ENCODE measurements at regions not wholly inside any gene's neighbourhood (a gene's known extent, or its start where the extent isn't known, plus 50 kb on each side); places are given as distances from the start of the nearest gene placed in this dataset.

DNA sequence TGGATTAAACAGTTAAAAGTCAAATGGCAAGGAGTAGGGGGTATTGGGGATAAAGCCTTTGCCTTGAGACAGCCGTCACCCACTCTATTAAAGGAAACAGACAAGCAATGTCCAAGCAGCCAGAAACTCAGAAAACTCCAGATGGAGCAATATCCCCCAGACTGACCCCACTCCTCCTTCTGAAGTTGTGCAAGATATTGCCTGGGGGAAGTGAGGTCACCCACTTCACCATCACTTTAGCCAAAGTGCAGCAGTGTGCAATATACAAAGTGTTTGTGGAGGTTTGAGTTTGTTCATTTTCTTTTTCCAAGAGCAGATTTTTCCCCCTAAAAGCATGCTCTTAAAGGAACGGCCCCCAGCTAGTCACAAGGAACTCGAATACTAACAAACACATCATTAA is 125.1 kb downstream of the ETS2 start:
- no peak for DNase-seq (ENCODE audit: low read depth in 3 of 3)

DNA sequence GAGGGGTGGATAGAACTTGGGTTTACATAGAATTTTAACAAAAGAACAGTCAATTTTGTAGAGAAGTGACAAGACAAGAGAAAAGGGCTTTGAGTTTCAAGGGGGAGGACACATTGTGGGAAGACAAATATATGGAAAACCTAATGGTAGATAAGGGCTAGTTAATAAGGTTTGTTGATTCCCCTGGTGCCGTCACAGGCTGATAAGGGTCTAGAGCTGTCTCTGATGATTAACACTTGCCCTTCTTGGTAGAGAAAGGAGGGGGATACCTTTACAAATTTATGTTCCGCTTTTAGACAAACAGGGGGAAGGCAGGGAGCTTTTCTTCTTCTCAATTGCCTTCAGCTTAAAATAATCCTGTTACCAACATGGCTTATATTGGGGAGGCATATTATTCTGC is 124.3 kb downstream of the ETS2 start:
- DNase-seq (ENCODE audit: low read depth in 3 of 3): no peak

DNA sequence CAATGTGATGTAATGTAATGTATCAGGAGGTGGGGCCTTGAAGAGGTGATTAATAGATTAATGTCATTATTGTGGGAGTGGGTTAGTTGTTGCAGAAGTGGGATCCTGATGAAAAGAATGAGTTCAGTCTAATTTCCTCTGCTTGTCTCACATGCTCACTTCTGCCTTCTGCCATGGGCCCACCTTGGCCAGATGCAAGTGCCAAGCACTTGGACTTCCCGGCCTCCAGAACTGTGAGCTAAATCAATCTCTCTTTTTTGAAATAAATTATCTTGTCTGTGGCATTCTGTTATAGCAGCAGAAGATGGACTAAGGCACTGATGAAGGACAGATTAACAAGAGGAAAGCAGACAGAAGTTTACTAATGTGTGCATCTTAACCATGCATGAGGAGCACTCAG is 123.9 kb downstream of the ETS2 start:
- no peak for DNase-seq (ENCODE audit: low read depth in 3 of 3)

DNA sequence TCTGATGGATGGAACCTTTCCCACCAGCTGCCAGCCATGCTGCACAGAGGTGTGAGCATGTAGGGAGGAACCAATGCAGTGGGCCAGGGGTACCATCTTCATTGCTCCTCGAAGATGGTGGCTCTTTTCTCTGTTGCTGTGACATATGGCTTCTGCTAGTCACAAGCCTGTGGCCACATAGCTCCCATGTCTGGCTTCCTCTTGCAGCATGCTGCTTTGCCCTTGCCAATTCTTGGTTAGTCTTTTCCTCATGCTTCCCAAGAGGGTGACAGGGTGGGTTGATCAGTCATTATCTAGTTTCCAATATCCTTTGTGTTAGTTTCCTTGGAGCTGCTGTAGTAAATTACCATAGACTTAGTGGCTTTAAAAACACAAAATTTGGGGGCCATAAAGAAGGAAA is 123.4 kb downstream of the ETS2 start:
- no peak for DNase-seq (ENCODE audit: low read depth in 3 of 3)

DNA sequence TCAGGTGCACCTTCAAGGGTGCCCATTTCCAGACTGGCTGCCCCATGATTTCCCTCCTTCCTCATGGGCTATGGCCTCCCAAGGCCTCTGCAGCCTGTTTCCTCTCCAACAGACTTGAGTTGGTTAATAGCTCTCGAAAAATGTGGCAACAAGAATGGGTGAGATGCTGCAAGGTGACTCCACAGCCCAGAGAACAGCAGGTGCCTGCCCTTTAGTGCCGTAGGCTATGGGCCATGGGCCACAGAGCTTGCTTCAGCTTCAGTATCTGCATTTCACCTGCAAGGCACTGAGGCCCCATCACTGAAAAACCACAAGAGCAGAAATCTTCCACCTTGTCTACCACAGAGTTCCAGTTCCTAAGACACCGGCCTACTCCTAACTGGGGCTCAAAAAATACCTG is 122.0 kb downstream of the ETS2 start:
- no peak for DNase-seq (ENCODE audit: low read depth in 3 of 3)

DNA sequence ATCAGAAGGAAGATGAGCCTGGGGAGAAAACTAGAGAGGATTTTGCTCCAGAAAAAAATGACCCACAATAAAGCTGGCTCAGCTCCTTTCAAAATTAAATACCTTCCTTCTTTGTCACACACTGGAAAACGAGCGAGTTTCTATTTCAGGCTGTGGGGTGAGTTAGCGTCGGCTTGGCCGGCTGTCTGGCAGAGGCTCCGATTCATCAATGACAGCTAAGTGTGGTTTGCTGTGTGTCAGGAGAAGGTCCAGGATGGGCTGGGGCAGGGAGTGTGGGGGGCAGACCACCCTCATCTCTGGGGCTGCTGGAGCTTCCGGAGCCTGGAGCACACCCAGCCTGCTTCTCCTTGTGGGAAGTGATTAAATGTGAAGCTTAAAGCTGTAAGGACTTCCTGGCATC is 120.2 kb downstream of the ETS2 start:
- DNase-seq (ENCODE audit: low read depth in 3 of 3): no peak

DNA sequence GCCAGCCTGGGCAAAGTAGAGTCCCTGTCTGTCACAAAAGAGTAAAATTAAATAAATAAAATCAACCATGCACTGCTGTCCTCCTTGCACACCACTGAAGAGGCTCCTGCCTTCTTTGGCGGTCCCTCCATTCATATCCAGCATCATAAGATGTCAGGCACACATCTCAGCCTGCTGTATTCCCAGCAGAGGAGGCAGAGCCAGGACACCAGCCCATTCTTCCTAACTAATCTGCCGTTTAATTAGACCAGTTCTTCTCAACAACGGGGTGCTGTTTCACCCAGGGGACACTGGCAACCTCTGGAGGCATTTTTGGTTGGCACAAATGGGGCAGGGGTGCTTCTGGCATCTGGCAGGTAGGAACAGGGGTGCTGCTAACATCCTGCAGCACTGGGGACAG is 119.7 kb downstream of the ETS2 start:
- no peak for DNase-seq (ENCODE audit: low read depth in 3 of 3)

DNA sequence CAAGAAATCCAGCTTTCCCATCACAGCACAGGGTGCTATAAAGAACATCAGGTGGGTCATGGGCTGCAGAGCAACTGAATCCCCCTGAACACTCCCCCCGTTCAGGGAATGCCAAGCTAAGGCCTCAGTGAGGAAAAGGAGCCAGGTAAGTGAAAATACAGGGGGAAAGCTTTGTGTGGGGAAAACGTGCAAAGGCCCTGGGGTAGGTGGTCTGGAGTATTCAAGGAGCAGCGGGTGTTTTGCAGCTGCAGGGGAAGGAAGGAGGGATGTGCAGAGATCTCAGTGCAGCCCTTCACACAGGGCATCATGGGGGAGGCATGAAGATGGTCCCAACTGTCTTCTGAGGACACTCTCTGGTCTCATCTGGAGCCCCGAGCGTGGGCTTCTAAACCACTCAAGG is 119.2 kb downstream of the ETS2 start:
- no peak for DNase-seq (ENCODE audit: low read depth in 3 of 3)

DNA sequence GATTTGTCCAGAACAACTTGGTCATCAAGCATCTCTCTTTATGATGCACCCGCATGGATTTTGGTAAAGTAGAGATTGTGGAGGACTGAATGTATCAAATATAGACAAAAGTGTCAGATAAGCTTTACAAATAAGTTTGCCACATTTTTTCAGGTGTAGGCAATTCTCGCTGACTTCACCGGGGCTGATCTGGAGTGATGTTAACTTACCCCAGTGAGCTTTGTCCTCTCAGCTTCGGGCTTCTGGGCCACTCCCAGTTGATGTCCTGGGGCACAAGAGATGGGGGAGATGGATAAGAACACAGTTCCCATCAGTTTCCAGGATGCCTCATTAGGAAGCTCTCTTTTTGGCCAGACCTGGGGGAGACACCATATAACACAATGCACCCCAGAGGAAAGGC is 117.7 kb downstream of the ETS2 start:
- no peak for DNase-seq (ENCODE audit: low read depth in 3 of 3)

DNA sequence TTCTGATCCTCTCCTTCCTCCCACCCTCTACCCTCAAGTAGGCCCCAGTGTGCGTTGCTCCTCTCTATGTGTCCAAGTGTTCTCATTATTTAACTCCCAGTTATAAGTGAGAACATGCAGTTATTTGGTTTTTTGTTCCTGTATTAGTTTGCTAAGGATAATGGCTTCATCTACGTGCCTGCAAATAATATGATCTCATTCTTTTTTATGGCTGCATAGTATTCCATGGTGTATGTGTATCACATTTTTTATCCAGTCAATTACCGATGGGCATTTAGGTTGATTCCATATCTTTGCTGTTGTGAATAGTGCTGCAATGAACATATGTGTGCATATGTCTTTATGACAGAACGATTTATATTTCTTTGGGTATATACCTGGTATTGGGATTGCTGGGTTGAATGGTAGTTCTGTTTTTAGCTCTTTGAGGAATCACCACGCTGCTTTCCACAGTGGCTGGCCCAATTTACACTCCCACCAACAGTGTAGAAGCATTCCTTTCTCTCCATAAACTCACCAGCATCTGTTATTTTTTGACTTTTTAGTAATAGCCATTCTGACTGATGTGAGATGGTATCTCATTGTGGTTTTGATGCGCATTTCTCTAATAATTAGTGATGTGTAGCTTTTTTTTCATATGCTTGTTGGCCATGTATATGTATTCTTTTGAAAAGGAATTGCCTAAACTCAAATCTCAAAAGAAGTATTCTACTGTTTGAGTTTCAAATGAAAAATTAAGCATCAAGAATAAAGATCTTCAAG is 116.9 kb downstream of the ETS2 start:
- DNase-seq (ENCODE audit: low read depth in 3 of 3): no peak

DNA sequence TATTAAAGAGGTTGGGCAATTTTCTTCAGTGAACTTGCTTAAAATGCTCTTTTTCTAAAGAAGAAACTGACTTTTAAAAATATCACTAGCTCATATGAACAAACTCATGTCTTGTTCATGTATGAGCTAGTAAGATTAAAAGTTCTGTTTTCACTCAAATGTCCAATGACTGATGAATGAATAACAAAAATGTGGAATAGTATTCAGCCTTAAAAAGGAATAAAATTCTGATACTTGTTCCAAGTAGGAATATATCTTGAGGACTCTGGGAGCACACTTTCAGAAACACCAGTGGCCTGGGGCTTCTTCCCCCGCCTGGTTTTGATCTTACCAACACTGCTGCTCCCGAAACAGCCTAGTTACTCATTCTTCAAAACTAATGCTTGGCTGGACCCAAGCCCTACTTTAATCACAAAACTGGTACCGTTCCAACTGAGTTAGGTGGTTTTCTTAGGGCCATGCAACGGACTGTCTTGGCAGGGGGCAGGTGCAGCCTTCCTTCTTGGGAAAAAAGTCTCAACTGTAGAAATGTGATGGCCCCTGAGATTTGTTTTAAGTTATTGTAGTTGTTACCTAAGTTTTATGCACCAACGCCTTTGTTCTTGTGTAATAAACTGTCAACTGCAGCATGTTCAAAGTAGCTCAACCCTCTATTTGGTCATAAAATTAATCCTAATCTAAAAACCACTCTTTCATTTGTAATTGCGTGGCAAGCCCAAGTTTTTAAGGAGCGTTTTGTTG is 116.0 kb downstream of the ETS2 start:
- no peak for DNase-seq (ENCODE audit: low read depth in 3 of 3)

DNA sequence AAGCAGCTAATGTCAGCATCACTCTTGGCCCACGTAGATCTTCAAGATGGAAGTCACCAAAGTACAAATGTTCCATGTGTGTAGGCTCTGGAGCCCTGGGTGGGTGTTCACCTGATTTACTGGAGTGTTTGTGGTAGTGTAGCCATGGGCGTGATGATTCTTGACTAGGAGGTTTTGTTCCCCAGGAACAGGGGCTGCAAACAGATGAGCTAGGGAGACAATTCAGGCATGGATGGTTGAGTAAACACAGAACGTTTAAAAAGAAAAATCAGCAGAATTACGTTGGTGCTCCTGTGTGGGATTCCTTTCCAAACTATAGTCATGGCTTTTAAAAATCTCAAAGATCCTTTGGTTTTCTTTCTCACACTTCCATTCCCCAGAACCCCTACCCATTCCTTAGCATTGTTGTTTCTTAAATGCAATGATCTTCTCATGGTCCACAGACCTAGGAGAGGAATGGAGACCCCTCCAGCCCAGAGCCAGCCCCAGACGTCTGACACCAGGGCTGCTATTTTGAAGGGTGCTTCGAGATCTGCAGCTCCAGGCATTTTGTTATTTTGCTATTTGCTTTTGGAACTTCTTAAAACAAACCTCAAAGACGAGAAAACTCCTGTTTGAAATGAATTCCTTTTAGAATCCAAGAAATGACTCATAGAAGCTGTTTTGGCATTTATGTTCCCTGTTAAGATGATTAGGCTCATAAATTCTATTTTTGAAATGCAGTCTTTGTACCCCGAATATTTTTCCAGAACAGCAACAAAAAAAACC is 115.1 kb downstream of the ETS2 start:
- DNase-seq (ENCODE audit: low read depth in 3 of 3): no peak

DNA sequence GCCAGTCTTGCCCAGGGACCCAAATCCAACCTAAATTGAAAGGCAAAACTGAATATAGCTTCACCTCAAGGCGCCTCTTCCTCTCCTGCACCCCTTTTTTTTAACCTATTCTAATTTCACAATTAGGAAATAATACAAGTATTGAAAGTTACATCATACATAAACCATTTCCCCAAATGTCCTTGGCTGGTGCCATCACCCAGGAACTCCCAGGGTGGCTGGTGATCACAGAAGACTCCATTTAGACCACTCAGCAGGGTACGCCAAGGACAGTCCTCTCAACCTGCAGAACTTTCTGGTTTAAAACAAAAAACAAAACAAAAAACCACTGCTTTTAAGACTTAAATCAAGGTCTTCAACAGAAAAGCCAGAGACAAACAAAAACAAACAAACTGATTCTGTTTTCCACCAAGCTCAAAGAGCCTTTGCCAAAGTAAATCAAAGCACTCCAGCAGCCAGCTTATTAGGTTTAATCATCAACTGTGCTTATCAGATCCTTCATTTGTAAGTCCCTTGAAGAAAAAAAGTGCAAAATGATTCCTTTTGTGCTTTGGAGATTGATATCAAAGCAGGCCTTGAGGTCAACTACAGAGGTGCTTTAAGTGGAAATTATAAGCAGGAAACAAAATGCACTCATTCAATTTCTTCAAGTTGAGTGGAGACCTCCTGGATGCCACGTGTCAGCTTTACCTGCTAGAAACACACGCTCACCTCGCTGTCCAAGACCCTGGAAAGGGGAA is 113.0 kb downstream of the ETS2 start:
- no peak for DNase-seq (ENCODE audit: low read depth in 3 of 3)

DNA sequence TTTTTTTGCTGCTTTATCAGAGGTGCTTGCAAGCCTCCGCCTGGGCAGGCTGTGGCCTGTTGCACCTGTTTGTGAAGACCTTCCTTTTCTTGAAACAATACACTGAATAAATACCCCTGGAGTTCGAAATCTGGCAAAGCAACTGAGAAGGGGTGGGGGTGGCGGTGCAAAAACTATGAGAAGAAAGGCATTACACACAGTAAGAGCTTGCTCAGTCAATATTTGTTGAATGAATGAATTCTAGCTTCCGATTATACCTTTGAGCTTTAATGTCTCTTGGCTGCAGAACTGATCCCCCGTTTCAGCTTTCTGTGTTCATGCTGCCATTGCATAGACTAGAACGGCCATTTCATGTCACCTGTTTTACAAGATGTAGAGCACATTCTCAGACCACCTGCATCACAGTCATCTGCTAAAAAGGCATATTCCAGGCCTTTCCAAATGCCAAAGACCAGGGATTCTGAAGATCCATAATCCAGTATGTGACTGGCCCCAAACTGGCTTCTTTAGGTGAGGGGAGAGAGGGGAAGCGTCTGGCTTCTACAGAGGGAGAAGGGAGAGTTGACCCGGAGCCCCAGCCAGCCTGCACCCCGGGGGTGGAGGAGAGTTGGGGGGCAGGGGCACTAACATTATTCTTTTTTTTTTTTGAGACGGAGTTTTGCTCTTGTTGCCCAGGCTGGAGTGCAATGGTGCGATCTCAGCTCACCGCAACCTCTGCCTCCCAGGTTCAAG is 111.5 kb downstream of the ETS2 start:
- no peak for DNase-seq (ENCODE audit: low read depth in 3 of 3)

DNA sequence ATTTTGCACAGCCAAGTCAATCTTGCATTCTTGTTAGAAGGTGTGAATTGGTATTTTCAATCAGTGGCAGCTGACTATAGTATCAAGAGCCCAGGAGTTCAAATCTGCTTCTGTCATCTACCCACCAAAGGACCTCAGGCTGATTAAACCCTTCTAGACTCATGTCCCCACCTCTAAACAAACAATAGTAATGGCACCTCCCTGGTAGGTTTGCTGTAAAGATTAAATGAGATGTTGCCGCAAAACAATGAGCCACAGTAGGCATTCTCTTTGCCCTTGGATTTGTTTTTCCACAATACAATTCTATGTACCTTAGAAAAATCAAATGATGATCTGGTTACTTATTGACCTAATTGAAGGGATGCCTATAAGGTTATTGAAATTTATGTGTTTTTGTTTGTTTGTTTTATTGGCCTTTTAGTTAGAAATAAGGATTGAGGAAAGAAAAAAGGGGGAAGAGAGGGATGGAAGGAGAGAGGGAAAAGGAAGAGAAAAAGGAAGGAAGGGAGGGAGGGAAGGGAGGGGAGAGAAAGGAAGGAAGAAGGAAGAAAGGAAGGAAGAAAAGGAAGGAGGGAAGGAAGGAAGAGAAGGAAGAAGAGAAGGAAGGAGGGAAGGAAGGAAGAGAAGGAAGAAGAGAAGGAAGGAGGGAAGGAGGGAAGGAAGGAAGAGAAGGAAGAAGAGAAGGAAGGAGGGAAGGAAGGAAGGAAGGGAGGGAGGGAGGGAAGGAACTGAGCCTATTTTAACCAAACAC is 110.7 kb downstream of the ETS2 start:
- DNase-seq (ENCODE audit: low read depth in 3 of 3): no peak

DNA sequence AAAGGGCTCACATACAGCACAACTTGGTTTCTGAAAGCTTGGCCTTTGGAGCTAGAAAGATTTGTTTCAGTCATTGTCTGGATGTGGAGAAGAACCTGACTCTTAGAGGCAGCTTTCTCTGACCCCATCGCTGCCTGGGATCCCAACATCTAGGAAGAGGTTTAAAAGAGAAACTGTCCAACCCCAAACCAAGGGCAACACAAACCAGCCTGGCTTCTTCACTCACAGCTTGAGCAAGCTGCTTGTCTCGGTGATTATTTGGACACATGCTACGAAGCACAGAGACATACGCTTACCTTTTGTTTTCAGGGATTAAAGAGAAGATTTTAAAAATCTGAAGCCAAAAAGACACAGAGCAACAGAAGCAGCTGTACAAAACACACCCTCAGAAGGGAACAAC is 109.8 kb downstream of the ETS2 start:
- no peak for DNase-seq (ENCODE audit: low read depth in 3 of 3)

DNA sequence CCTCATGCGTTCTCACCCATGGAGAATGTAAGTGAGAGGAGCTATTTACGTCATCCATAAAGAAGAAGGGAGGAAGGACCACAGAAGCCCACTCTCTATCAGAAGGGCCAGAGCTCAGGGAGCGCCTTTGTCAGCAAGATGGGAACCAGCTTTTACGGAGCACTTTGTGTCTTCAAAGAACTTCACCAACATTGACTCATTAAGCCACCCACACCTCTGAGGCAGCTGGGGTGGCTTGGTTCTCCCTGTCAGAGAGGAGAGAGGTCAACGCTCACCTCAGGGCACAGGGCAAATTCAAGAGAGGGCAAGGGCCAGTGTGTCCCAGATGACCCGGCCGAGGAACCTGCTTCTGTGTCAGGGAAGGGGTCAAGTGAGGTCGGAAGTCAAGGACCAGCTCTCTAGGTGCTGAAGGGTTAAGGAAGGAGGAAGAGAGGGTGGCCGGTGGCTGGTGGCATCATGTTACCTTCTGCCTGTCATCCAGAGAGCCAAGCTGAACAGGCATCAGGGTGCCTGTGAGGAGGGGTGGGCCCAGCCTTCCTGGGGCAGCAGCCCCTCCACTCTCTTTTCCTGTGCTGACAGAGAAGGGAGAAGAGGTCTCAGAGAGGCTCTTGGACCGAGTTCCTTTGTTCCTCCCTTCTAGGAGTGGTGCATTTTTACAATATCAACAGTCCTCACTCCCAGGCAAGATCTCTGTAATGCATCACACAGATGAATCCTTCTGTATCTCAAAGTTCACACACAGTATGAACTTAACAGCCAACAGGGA is 109.0 kb downstream of the ETS2 start:
- DNase-seq (ENCODE audit: low read depth in 3 of 3): peak in 1 of 3 donors; percentile 9

DNA sequence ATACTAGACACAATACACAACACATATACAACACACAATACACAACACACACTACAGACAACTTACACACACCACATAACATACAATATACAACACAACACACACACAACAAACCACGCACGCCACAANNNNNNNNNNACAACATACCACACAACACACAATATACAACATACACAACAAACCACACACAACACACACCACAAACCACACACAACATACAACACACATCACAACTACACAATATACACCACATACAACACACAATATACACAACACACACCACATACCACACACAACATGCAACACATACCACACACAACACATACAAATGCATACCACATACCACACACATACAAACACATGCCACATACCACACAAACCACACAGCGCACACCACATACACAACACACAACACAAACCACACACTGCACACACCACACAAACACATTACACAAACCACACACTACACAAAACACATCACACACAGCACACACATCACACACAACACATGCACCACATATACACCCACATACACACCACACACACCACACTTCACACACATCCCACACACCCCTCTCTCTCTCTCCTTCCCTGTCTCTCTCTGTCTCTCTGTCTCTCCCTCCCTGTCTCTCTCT is 108.3 kb downstream of the ETS2 start:
- DNase-seq (ENCODE audit: low read depth in 3 of 3): no peak

DNA sequence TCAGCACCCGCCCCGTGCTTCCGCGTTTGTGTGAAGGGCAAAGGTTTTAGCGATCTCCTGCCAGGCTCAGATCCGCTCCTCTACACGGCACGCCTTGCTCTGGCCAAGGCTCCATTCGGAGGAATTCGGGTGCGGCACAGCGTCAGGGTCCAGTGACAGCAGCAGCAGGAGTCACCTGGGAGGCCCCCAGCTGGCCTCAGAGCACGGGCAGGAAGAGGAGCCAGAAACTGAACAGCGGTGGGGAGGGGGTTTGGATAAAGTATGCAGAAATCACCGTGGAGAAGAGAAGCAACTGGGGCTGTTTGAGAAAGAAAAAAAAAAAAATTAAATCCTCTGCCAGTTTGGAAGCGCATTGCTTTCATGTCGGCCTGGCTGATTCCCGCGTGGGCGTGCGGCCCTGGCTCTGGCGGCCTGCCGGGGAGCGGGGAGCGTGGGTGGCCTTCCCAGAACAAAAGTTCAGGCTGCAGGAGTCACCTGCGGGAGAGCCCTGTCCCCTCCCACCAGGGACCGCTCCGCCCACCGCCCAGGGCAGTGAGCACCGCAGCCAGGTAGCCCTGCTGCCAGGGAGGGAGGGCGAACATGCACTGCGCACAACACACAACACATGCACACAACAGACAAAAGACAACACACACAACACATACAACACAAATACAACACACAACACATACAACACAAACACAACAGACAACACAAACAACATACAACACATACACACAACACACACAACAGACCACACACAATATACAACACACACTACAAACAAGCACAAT is 107.6 kb downstream of the ETS2 start:
- no peak for DNase-seq (ENCODE audit: low read depth in 3 of 3)
